NCI-H345 (cell line): ENCODE measurements at regions not wholly inside any gene's neighbourhood (a gene's known extent, or its start where the extent isn't known, plus 50 kb on each side); places are given as distances from the start of the nearest gene placed in this dataset.
A peak's percentile ranks its signal among the peaks of the same experiment; 100 is the strongest.

ENCODE experiments used
- DNase-seq: peaks from one replicate; lab custom pipeline; 2025; lab: John Stamatoyannopoulos, UW

GRCh38 chr16:85426806-85427205, 186.3 kb upstream of the GSE1 start:
- DNase-seq = no peak

DNA sequence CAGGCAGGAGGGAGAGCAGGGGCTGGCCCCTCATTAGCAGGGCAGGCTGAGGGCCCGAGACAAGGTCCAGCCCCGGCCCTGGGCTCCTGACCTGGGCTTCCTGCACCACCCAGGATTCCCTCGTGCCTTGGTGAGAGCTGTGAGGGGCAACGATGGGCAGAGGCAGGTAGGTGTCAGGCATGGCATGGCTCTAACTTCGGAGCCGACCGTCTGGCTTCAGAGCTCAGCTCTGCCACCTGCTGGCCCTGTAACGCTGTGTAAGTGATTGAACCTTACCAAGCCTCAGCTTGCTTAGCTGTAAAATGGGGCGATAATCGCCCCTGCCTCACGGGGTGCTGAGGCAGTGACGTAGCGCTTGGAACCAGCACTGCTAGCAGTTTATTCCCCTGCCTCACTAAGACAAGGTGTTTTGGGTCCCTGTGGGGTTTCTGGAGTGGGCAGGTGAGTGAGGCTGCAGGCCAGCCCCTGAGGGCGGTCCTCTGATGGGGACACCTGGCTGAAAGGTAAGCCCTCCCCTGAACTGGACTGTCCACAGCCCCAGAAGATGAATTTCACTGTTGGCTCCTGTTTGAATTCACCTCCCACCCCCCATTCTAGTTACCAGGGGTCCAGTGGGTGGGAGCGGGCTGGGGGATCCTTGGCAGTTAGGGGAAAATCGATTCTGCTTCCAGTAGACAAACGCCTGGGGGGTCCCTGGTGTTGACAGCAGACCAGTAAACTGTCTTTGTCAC, 184.8 kb upstream of the GSE1 start:
- DNase-seq = no peak

GRCh38 chr16:85428899-85429775, 184.0 kb upstream of the GSE1 start:
- no peak for DNase-seq

- DNase-seq = no peak
Observed at GRCh38 chr16:85429776-85430522, 183.2 kb upstream of the GSE1 start.

GRCh38 chr16:85430523-85431421, 182.3 kb upstream of the GSE1 start:
- DNase-seq = no peak

- DNase-seq = no peak
Observed at GRCh38 chr16:85431431-85432124, 181.5 kb upstream of the GSE1 start.

DNA sequence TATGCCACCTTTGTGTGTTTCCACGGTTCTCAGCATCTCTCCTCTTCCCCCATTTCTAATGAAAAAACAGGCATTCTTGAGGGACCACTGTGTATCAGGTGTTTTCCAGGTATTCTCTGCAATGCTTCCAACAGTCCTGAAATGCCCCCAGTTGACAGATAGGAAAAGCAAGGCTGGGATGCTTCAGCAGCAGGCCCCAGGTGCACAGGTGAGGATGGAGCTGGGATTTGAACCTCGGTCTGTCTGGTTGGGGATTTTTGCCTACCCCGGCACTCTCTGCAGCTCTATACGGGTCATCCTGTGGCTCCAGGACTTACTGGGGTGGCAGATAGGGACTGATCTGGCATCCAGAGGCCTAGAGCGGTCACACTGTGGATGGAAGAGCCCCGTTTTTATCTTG, 180.5 kb upstream of the GSE1 start:
- no peak for DNase-seq

GRCh38 chr16:85433477-85433876, 179.6 kb upstream of the GSE1 start:
- no peak for DNase-seq

DNA sequence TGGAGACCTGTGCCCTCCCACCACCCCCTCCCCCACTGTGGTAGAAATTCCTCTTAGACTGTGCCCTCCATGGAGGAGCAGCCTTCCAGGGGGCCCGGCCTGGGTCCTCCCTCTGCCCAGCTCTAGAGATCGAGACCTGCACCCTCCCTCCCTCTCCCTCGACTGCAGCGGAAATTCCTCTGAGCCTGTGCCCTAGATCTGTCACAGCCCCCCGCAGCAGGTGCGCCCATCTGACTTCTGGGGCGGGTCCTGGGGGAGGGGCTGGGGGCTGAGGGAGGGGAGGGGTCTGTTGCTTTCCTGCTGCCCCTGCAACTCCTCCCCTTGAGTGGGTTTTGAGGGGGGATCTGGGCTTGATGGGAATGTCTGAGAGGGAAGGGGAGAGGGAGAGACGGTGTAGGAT, 177.8 kb upstream of the GSE1 start:
- no peak for DNase-seq

DNA sequence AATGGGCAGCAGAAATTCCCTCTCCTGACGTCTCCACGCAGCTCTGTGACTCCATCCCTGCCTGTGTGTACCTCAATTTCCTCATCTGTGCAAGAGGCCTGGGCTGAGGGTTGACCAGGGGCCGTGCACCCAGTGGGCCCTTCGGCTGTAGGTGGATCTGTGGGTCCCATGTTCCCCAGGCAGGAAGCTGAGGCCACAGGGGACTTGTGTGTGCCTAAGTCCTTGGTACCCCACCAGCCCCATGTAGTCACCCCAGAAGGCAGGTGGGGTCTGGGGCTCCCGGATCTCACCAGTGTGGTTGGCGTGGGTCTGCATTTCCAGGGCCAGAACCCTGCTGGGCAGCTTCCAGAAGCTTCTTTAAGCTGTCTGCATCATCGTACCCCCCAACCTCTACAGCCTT, 177.4 kb upstream of the GSE1 start:
- DNase-seq = no peak

DNA sequence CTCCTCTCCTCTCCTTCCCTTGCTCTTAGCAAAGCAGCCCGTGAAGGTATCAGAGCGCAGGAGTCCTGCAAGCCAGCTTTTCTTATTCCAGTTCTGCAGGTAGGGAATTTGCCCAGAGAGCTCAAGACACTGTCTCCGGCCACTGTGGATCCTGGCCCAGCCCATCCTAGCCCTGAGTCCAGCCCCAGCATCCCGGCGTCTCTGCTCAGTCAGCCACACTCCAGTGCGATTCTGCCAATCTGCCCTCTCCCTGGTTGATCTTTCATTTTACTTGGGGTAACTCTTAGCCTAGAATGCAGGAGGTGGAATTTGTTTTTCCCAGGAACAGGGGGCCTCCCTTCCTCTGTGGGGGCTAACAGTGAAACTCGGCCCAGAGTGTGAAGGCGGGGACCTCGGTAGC, 176.9 kb upstream of the GSE1 start:
- DNase-seq = no peak

DNA sequence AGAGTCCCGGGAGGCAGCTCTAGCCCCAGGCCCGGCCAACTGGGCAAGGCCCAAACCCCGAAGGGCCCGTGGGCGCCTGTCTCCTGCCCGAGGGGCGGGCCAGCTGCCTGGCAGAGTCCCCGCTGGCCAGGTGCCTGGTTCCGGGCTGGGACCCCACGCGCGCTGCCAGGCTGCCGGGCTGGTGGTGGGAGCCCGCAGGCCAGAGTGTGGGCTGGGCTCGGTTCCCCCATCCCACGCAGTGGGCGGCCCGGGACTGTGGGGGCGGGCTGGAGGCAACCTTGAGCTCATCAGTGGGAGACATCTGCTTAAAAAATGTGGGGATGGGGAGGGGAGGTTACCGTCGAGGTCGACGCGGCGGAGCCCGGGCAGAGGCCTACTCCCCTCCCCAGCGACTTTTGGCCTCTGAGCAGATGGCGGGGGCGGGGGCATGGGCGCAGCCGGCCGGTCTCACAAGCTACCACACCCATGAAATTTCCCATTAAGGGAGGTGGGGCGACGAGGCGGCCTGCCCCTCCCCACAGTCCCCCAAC, 176.4 kb upstream of the GSE1 start:
- no peak for DNase-seq

DNA sequence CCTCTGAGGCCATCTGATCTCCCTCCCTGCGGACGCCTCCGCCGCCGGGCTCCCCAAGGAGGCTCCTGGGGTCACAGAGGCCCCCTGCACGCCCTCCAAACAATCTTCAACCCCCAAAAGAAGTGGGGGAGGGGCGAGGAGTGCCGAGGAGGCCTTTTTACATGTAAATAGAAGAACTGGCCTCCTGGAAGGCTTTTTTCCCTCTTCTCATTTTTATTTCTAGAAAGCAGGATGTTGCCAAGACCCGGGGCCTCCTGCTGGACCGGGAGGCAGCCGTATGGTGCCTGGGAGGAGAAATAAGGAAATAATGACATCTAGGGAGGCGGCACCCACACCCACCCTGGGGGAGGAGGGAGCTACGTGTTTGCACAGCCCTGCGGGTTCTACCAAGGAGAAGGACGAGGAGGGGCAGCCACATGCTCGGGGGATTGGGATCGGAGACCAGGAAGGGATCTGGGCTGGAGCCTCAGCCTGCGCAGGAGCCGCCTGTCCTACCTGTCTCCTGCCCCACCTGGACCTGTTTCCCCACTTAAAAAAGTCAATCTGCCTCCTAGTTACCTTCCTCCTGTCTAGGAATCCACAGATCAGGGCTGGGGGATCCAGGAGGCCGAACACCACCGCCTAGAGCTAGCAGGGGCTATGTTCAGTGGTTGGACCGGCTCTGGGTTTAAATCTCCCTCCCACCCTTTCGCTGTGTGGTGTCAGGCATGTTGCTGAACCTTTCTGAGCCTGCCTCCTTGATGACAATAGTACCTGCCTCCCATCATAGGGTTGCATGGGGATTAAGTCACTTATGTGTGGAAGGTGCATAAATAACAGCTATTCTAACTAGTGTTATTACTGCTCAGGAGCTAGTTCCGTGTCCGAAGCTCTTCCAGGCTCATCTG, 175.7 kb upstream of the GSE1 start:
- DNase-seq = peak; percentile 61

DNA sequence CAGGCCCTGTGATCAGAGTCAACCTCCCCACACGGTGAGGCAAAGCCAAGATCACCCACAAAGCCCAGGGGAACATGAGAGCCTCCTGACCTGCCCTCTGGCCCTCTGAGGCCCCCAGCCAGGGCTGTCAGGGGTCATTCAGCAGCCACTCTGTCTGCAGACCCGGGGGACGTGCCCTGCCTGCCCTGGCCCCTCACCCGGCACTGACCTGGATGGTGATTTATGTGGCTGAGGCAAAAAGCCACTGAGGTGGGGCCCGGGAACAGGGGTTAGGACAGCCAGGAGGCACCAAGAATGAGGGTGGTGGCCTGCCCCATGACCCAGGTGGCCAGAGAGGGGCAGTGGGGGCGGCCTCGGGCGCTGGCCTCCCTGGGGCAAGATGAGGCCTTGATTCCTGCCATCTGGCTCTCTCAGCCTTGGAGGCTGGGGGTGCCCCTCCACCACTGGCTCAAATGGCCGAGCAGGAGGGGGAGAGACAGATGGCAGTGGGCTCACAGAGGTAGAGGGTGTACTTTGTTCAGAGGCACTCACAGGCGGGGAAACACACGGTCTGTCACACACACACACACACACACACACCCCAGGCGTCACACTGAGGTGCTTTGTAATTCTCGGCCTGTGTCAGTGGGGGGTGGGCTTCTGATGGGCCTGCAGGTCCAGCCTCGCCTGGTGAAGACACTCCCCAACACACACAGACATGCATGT, 174.0 kb upstream of the GSE1 start:
- DNase-seq = peak; percentile 34

DNA sequence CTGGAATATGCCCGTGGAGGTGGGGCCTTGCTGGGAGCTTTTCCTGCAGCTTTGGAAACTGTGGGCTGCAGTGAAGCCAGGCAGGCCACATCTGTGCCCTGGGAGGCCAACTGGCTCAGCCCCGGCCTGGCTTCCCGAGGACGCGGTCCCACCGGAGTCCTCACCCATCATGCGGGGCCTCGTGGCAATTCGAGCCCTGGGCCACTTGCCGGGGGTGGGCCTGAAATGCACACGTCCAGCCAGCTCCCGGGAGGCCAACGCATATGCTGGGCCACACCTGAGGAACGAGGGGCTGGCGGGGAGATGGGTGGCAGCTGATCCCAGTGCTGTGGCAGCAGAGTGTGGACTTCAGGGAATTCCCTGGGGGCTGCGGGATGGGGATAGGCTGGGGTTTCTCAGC, 172.4 kb upstream of the GSE1 start:
- no peak for DNase-seq

- no peak for DNase-seq
Observed at GRCh38 chr16:85441189-85441889, 171.8 kb upstream of the GSE1 start.

- DNase-seq = no peak
Observed at GRCh38 chr16:85441890-85442670, 171.0 kb upstream of the GSE1 start.

- no peak for DNase-seq
Observed at GRCh38 chr16:85443116-85443515, 170.0 kb upstream of the GSE1 start.
